SU-DHL-6 (cell line): ENCODE measurements at regions not wholly inside any gene's neighbourhood (a gene's known extent, or its start where the extent isn't known, plus 50 kb on each side); places are given as distances from the start of the nearest gene placed in this dataset.

Source experiments
- EZH2phosphoT487 ChIP-seq: fragments of 200-600 bp; sonication (generic), shearing (Covaris generic); conservative IDR thresholded peaks from 2 replicates; pipeline ENCODE4 v1.6.1; 2018; ENCODE audit warnings: mild to moderate bottlenecking, antibody characterized with exemption, low read length, moderate library complexity, mixed read lengths
- TF ChIP-seq, protein P1 (sequence below): fragments of 200-600 bp; sonication (generic); IDR thresholded peaks from one replicate; pipeline ENCODE4 v1.5.1; 2017; ENCODE audit warnings: antibody characterized with exemption, mild to moderate bottlenecking, low read length, moderate library complexity; ENCODE audit not compliant: insufficient read depth, poor library complexity, severe bottlenecking

- TF ChIP-seq, protein P1, sequence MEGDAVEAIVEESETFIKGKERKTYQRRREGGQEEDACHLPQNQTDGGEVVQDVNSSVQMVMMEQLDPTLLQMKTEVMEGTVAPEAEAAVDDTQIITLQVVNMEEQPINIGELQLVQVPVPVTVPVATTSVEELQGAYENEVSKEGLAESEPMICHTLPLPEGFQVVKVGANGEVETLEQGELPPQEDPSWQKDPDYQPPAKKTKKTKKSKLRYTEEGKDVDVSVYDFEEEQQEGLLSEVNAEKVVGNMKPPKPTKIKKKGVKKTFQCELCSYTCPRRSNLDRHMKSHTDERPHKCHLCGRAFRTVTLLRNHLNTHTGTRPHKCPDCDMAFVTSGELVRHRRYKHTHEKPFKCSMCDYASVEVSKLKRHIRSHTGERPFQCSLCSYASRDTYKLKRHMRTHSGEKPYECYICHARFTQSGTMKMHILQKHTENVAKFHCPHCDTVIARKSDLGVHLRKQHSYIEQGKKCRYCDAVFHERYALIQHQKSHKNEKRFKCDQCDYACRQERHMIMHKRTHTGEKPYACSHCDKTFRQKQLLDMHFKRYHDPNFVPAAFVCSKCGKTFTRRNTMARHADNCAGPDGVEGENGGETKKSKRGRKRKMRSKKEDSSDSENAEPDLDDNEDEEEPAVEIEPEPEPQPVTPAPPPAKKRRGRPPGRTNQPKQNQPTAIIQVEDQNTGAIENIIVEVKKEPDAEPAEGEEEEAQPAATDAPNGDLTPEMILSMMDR, result no peak
- no peak for TF ChIP-seq EZH2phosphoT487
These were observed 68.9 kb upstream of the ANKRD55 start for GRCh38 chr5:56302027-56302426.
